HG02763 (cell line): ENCODE measurements at regions not wholly inside any gene's neighbourhood (a gene's known extent, or its start where the extent isn't known, plus 50 kb on each side); places are given as distances from the start of the nearest gene placed in this dataset.
A peak's percentile ranks its signal among the peaks of the same experiment; 100 is the strongest.

Source experiments
- ATAC-seq: cut with Tn5 transposase; IDR thresholded peaks from one replicate; pipeline ENCODE4 v1.9.1; 2021; ENCODE audit warnings: mild to moderate bottlenecking, moderate library complexity; ENCODE audit not compliant: unreplicated experiment

DNA sequence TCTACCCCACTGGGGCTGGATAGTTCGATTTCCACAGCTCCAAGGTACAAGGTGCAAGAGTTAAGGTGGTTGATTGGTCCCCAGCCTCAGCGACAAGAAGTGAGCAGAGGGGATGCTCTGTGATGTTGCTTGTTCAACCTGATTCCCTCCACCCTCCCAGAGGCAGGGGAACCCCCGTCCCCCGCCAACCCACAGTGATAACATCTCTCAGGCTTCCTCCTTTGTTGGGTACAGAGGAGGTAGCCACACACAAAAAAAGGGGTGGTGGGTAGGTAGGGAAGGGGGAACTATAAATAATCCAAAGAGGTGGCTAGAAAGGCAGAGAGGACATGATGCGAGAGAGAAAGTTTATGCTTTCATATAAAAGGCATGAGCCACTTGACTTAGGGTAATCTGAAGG lies 192.9 kb upstream of the POU3F3 start:
- no peak for ATAC-seq

DNA sequence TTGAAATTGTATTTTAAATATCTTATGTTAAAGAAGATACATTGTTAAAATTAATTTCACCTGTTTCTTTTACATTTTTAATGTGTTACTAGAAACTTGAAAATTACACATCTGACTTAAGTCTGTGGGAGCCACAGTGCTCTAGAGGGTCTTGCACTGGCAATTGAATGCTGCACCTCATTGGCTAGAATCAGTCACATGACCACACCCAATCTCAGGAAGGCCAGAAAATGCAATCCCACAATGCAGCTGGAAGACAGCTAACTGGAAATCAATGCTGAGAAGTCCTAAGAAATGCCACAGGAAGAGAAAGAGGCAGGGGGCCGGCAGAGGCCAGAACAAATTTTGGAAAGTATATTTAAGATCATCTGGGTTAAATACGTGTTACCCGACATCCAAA lies 189.2 kb upstream of the POU3F3 start:
- no peak for ATAC-seq

- no peak for ATAC-seq
These were observed 185.3 kb upstream of the POU3F3 start for GRCh38 chr2:104668631-104669030.

DNA sequence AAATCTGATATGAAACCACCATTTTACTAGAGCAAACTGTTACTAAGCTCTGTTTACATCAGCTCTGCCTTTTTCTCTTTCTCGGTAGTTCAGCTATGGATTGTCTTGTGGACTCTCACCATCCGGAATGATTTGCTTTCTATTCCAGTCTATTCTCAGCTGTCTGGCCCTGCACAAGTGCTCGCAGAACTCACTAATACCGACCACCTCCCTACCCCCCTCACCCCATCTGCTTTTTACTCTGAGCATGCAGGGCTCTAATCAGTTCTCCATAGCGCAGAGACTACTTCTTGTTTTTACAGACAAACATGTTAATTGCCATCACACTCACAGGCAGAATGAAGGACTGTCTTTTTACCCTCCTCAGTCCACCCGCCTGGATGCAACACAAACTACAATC lies 180.7 kb upstream of the POU3F3 start:
- ATAC-seq: no peak

- ATAC-seq: no peak
These were observed 175.7 kb upstream of the POU3F3 start for GRCh38 chr2:104678181-104678580.

DNA sequence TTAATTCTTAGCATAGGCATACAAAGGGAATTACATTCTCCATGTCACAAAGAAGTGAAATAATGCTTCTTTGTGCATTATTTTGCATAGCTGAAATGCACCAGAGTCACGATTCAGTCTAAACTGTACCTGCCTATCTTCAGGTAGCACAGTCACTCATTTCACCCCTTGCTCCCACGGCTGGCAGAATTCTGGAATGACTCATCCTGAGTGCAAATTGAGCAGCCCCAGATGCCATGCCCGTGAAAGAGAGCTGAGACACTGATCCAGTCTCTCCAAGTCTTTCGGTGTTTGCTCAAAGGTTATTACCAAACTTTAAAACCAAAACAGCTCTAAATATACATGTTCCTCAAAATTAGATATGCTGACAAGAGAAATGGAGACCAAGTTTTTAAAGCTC lies 168.3 kb upstream of the POU3F3 start:
- no peak for ATAC-seq

DNA sequence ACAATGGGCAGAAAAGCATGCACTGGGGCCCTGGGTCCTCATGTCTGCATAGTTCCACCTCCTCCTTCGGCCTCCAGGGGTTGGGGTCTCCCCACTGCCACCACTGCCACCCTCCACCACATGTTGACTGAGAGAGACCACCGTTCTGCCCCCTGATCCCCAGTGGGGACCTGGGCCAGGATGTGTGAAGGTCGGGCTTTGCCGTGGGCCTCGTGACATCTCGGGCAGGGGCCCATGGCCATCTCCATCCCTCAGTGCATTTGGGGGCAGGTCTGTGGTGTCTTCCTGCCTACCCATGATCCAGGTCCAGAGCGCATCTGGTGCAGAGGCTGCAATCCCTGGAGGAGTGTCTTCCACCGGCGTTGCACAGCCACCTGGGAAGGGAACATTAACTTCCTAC lies 166.8 kb upstream of the POU3F3 start:
- no peak for ATAC-seq

- no peak for ATAC-seq
These were observed 163.5 kb upstream of the POU3F3 start for GRCh38 chr2:104690255-104690984.

GRCh38 chr2:104698276-104698675 lies 155.6 kb upstream of the POU3F3 start:
- ATAC-seq: no peak

- ATAC-seq: no peak
These were observed 152.5 kb upstream of the POU3F3 start for GRCh38 chr2:104701411-104701911.

- no peak for ATAC-seq
These were observed 151.7 kb upstream of the POU3F3 start for GRCh38 chr2:104702031-104702850.

DNA sequence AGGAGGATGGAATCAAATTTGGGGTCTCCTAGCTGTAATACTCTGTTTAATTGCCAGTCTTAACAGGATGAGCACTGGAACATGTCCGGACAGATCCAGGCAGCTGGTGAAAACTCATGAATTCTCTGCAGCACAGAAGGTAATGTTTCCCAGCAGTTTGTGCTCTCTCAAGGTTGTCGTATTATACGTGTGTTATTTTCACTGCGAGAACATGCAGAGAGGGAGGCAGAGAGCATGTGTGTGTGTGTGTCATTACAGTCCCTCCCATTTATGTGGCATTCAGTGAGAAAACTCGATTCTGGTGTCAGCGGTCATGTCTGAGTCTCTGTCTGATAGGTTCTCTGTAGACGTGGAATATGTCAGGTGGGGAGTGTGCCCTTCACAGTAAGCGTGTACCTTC lies 150.2 kb upstream of the POU3F3 start:
- ATAC-seq: no peak

GRCh38 chr2:104704496-104705245 lies 149.2 kb upstream of the POU3F3 start:
- ATAC-seq: no peak

- no peak for ATAC-seq
These were observed 146.9 kb upstream of the POU3F3 start for GRCh38 chr2:104707056-104707455.

DNA sequence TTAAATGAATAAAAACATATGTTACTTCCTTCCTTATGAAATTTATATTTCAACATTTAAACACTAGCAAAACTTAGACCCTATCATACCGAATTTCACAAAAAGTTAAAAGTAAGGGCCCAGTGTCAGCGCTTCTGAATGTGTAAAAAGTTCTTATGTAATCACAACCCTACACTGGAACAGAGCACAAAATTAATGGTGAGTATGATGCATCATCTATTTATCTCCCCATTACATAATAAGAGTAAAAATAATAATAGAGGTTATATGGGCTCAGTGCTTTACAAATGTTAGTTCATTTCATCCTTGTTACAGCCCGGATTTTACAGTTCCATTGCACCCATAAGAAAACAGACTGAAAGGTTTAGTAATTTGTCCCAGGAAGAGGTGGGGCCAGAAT lies 144.9 kb upstream of the POU3F3 start:
- ATAC-seq: no peak

DNA sequence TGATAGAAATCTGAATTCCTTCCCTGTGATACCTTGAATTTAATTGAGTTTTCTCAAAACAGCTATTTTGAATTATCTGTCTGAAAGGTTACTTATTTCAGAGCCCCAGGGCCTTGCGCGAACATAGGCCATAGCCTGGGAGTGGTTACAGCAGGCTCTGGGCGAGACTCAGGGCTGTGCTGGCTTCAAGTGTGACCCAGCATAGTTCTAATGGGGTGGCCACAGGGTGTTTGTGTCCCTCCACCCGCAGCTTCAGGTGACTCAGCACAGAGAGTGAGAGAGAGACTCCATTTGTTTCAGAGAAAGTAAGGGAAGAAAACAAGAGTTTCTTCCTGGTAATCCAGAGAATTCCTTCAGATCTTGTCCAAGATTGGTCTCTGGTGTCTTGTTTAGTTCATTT lies 137.9 kb upstream of the POU3F3 start:
- no peak for ATAC-seq

DNA sequence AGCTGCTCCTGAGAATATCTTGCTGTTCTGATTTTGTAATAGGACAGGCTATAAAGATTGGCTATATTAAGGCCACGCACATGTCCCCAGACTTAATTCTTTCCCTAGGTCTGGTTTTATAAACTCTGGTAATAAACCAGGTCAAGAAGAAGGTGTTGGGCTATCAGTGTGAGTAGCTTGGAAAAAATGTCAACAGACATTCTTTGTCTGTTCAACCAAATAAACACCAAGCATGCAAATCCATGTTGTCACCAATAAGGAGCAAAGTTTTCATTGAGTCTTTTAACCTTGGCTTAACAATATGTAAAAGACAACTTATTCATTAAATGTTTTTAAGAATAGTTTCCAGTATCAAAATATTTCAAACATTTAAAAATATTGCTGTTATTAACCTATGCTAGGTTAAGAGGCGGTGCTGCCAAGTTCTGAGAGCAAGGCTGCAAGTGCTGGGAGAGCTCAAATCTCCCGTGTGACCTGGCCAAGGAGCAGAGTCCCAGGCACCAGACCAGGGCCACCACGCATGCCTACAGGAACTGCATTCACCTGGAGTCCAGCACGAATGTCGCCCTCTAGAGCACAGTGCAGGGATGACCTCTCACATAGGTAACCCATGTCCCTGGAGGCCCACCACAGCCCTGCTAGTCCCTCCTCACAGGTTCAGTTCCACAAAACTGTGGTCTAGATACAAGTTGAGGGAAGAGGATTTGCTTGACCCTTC lies 120.5 kb upstream of the POU3F3 start:
- peak; percentile 86 for ATAC-seq

DNA sequence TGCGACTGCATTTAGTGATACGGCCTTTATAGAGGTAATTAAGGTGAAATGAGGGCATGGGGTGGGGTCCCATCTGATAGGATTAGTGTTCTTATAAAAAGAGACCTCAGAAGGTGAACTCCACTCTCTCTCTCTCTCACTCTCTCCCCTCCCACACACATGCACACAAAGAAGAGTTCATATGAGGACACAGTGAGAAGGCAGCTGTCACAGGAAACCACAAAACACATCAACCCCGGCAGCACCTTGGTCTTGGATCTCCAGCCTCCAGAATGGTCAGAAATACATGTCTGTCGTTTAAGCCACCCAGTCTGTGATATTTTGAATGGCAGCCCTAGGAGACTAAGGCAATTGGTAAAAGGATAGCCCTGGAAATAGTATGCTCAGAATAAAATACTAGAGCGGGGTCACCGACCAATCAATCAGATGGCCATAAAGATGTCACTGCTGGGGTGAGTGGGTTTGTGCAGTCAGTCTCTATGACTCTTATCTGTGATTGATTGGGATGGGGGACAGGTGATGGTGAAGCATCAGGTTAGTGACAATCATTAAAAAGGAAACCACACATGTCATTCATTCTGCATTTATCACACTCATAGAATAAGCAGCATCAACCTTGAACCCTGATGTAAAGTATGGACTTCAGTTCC lies 118.9 kb upstream of the POU3F3 start:
- ATAC-seq: no peak

GRCh38 chr2:104736026-104736425 lies 117.9 kb upstream of the POU3F3 start:
- no peak for ATAC-seq

GRCh38 chr2:104741860-104742259 lies 112.1 kb upstream of the POU3F3 start:
- no peak for ATAC-seq
